Ishikawa (cell line): ENCODE measurements at regions not wholly inside any gene's neighbourhood (a gene's known extent, or its start where the extent isn't known, plus 50 kb on each side); places are given as distances from the start of the nearest gene placed in this dataset.

Experiments used
- CEBPB ChIP-seq: IDR thresholded peaks from 2 replicates; pipeline ENCODE4 v1.6.1; 2012
- CREB1 ChIP-seq: IDR thresholded peaks from 2 replicates; pipeline ENCODE4 v1.6.1; 2012; ENCODE audit warnings: low read depth
- EGR1 ChIP-seq: IDR thresholded peaks from 2 replicates; pipeline ENCODE4 v1.6.1; 2012
- EP300 ChIP-seq: IDR thresholded peaks from 2 replicates; pipeline ENCODE4 v1.6.1; 2012; ENCODE audit warnings: borderline replicate concordance
- FOXM1 ChIP-seq: IDR thresholded peaks from 2 replicates; pipeline ENCODE4 v1.6.1; 2012; ENCODE audit warnings: low read depth, borderline replicate concordance
- NFIC ChIP-seq: IDR thresholded peaks from 2 replicates; pipeline ENCODE4 v1.6.1; 2012
- RAD21 ChIP-seq: IDR thresholded peaks from 2 replicates; pipeline ENCODE4 v1.6.1; 2012; ENCODE audit warnings: low read depth
- TAF1 ChIP-seq: IDR thresholded peaks from 2 replicates; pipeline ENCODE4 v1.6.1; 2012; ENCODE audit warnings: low read depth, mild to moderate bottlenecking
- TCF12 ChIP-seq: IDR thresholded peaks from 2 replicates; pipeline ENCODE4 v1.6.1; 2012; ENCODE audit warnings: low read depth
- TEAD4 ChIP-seq: IDR thresholded peaks from 2 replicates; pipeline ENCODE4 v1.6.1; 2012
- YY1 ChIP-seq: IDR thresholded peaks from 2 replicates; pipeline ENCODE4 v1.6.1; 2012; ENCODE audit warnings: low read depth
- ZBTB7A ChIP-seq: IDR thresholded peaks from 2 replicates; pipeline ENCODE4 v1.6.1; 2012; ENCODE audit warnings: low read depth
- TF ChIP-seq, protein P1 (sequence below): IDR thresholded peaks from 2 replicates; pipeline ENCODE4 v1.6.1; 2012
- TF ChIP-seq, protein P2 (sequence below): IDR thresholded peaks from 2 replicates; pipeline ENCODE4 v1.6.1; 2012; ENCODE audit warnings: low read depth, mild to moderate bottlenecking
- TF ChIP-seq, protein P3 (sequence below): IDR thresholded peaks from 2 replicates; pipeline ENCODE4 v1.6.1; 2012

DNA sequence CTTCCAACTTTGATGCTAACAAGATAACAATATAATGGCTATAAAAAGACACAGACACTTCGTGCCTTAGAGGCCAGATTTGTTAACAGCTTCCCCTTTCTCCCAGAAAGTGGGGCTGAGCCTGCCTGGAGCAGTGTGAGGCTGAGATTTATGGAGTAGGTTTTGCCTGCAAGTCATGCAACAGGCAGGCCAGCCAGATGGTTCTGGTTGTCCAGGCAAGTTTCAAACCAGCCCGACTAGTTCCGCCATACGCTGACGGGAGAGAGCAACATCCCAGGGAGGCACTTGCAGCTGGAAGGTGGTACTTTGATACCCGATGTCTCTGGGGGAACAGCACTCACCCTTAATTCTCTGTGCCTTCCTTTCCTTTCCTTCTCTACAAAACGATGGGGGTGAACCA lies 81.3 kb upstream of the NAA20 start:
- TF ChIP-seq, protein P1, sequence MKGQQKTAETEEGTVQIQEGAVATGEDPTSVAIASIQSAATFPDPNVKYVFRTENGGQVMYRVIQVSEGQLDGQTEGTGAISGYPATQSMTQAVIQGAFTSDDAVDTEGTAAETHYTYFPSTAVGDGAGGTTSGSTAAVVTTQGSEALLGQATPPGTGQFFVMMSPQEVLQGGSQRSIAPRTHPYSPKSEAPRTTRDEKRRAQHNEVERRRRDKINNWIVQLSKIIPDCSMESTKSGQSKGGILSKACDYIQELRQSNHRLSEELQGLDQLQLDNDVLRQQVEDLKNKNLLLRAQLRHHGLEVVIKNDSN = no peak
- TF ChIP-seq YY1 (no peak), TEAD4 (no peak), NFIC (no peak), TCF12 (no peak), RAD21 (no peak), EP300 (no peak), CREB1 (no peak), ZBTB7A (no peak), TAF1 (no peak), EGR1 (no peak), FOXM1 (no peak)
- TF ChIP-seq, protein P2, sequence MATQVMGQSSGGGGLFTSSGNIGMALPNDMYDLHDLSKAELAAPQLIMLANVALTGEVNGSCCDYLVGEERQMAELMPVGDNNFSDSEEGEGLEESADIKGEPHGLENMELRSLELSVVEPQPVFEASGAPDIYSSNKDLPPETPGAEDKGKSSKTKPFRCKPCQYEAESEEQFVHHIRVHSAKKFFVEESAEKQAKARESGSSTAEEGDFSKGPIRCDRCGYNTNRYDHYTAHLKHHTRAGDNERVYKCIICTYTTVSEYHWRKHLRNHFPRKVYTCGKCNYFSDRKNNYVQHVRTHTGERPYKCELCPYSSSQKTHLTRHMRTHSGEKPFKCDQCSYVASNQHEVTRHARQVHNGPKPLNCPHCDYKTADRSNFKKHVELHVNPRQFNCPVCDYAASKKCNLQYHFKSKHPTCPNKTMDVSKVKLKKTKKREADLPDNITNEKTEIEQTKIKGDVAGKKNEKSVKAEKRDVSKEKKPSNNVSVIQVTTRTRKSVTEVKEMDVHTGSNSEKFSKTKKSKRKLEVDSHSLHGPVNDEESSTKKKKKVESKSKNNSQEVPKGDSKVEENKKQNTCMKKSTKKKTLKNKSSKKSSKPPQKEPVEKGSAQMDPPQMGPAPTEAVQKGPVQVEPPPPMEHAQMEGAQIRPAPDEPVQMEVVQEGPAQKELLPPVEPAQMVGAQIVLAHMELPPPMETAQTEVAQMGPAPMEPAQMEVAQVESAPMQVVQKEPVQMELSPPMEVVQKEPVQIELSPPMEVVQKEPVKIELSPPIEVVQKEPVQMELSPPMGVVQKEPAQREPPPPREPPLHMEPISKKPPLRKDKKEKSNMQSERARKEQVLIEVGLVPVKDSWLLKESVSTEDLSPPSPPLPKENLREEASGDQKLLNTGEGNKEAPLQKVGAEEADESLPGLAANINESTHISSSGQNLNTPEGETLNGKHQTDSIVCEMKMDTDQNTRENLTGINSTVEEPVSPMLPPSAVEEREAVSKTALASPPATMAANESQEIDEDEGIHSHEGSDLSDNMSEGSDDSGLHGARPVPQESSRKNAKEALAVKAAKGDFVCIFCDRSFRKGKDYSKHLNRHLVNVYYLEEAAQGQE = no peak
- TF ChIP-seq, protein P3, sequence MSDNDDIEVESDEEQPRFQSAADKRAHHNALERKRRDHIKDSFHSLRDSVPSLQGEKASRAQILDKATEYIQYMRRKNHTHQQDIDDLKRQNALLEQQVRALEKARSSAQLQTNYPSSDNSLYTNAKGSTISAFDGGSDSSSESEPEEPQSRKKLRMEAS = no peak

DNA sequence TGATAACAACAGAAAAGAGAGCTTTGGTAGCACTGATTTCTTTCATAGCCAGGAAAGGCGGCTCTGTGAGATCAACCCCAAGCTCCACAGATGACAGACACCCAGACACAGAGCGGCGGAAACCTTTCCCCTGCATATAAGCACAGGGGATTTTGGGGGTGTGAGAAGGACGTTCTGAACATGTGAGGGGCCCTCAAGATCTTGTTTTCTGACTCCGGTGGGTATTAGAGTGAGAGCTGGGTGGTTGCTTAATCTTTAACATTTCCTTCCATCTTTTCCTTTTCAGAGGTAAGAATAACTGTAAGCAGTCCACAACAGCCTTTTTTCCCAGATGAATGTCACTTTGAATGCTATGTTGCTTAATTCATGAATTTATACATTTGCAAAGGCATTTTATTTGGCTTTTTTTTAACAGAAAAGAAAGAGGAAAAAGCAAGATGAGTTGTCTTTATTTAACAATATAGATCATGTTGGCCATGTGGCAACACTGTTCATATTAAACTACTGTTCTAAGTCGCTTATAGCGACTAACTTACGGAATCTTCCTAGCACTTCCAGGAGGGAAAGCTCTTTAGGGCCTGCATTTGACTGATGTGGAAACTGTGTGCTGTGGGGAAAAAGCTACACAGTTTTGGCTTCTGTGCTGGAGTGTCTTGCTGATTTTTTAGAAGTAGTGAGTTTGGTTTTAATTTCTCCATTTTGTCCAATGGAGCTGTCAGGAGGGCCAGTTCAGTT lies 80.5 kb upstream of the NAA20 start:
- TF ChIP-seq RAD21 (no peak), TAF1 (no peak), TCF12 (no peak), CREB1 (no peak), TEAD4 (no peak), EP300 (no peak), EGR1 (no peak), YY1 (no peak), ZBTB7A (no peak), NFIC (no peak), FOXM1 (no peak), CEBPB (no peak)
- TF ChIP-seq, protein P3 = no peak
- TF ChIP-seq, protein P2 = no peak
- TF ChIP-seq, protein P1 = no peak

DNA sequence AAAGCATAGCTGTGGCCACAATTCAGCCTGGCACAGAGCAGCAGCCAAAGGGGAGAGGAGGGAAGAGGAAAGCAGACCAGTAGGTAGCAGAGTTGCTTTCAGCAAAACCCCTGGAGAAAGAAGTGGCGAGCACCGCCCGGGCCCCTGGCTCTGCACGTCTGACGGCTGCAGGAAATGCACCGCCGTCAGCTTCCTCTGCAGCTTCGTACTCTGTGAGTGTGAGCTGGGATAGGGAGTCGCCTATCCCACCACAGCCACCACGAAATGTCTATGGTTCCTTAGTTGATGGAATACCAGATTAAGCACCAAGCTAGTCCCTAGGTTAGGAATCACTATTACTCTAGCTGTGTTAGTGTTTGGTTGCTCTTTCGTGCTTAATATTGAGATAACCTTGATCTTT lies 79.9 kb upstream of the NAA20 start:
- TF ChIP-seq YY1 (no peak), CEBPB (no peak), TEAD4 (no peak), NFIC (no peak), TAF1 (no peak), TCF12 (no peak), EGR1 (no peak), CREB1 (no peak), RAD21 (no peak), ZBTB7A (no peak), FOXM1 (no peak)
- TF ChIP-seq, protein P3 = no peak
- TF ChIP-seq, protein P2 = no peak
- TF ChIP-seq, protein P1 = no peak
